ENCODE measurements at regions not wholly inside any gene's neighbourhood (a gene's known extent, or its start where the extent isn't known, plus 50 kb on each side); places are given as distances from the start of the nearest gene placed in this dataset.

GRCh38 chr3:70775257-70775656, 462.8 kb upstream of the MDFIC2 start:
- TF ChIP-seq POU6F1 (CRISPR knock-in tag; IDR thresholded peaks at IDR 0.05; ENCODE audit: borderline replicate concordance, low read depth), result no peak
- ATAC-seq, result no peak

DNA sequence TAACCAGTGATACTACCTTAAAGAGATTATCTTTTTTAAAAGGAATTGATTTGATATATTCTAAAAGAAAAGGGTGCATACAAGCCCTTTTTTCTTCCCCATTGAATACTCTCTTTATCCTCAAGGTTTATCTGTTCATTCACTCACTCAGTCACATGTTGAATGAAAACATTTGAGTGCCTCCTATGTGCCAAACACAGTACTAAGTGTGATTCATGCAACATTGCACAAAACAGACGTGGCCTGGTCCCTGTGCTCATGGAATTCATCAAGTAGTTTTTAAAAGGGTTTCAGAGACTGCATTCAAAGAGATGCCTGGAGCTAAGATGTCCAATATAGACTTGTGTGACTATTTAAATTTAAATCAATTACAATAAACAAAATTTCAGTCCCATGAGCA, 462.2 kb upstream of the MDFIC2 start:
- ATAC-seq, result no peak
- TF ChIP-seq CSDC2 (CRISPR knock-in tag; IDR thresholded peaks at IDR 0.05) (no peak), TCF4 (CRISPR knock-in tag; IDR thresholded peaks at IDR 0.05; ENCODE audit: borderline replicate concordance) (no peak), ZC3H10 (CRISPR knock-in tag; IDR thresholded peaks at IDR 0.05) (no peak), ZNF70 (CRISPR knock-in tag; IDR thresholded peaks at IDR 0.05) (no peak), ZFP3 (CRISPR knock-in tag; IDR thresholded peaks at IDR 0.05) (no peak), SNAI2 (CRISPR knock-in tag; IDR thresholded peaks at IDR 0.05) (no peak)

- no peak for TF ChIP-seq ESRRG (CRISPR knock-in tag; IDR thresholded peaks at IDR 0.05)
- TF ChIP-seq ZNF70 (CRISPR knock-in tag; IDR thresholded peaks at IDR 0.05), result no peak
- TF ChIP-seq SNAI2 (CRISPR knock-in tag; IDR thresholded peaks at IDR 0.05), result no peak
- no peak for TF ChIP-seq GLIS3 (CRISPR knock-in tag; IDR thresholded peaks at IDR 0.05)
- TF ChIP-seq, protein P1, sequence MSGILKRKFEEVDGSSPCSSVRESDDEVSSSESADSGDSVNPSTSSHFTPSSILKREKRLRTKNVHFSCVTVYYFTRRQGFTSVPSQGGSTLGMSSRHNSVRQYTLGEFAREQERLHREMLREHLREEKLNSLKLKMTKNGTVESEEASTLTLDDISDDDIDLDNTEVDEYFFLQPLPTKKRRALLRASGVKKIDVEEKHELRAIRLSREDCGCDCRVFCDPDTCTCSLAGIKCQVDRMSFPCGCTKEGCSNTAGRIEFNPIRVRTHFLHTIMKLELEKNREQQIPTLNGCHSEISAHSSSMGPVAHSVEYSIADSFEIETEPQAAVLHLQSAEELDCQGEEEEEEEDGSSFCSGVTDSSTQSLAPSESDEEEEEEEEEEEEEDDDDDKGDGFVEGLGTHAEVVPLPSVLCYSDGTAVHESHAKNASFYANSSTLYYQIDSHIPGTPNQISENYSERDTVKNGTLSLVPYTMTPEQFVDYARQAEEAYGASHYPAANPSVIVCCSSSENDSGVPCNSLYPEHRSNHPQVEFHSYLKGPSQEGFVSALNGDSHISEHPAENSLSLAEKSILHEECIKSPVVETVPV (CRISPR knock-in tag; IDR thresholded peaks at IDR 0.05), result no peak
- no peak for TF ChIP-seq OSR1 (CRISPR knock-in tag; IDR thresholded peaks at IDR 0.05)
- TF ChIP-seq, protein P2, sequence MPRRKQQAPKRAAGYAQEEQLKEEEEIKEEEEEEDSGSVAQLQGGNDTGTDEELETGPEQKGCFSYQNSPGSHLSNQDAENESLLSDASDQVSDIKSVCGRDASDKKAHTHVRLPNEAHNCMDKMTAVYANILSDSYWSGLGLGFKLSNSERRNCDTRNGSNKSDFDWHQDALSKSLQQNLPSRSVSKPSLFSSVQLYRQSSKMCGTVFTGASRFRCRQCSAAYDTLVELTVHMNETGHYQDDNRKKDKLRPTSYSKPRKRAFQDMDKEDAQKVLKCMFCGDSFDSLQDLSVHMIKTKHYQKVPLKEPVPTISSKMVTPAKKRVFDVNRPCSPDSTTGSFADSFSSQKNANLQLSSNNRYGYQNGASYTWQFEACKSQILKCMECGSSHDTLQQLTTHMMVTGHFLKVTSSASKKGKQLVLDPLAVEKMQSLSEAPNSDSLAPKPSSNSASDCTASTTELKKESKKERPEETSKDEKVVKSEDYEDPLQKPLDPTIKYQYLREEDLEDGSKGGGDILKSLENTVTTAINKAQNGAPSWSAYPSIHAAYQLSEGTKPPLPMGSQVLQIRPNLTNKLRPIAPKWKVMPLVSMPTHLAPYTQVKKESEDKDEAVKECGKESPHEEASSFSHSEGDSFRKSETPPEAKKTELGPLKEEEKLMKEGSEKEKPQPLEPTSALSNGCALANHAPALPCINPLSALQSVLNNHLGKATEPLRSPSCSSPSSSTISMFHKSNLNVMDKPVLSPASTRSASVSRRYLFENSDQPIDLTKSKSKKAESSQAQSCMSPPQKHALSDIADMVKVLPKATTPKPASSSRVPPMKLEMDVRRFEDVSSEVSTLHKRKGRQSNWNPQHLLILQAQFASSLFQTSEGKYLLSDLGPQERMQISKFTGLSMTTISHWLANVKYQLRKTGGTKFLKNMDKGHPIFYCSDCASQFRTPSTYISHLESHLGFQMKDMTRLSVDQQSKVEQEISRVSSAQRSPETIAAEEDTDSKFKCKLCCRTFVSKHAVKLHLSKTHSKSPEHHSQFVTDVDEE (CRISPR knock-in tag; IDR thresholded peaks at IDR 0.05), result no peak
- no peak for TF ChIP-seq ZFP30 (CRISPR knock-in tag; IDR thresholded peaks at IDR 0.05)
- no peak for ATAC-seq
Measured at GRCh38 chr3:70771426-70772147, 459.1 kb upstream of the MDFIC2 start.

DNA sequence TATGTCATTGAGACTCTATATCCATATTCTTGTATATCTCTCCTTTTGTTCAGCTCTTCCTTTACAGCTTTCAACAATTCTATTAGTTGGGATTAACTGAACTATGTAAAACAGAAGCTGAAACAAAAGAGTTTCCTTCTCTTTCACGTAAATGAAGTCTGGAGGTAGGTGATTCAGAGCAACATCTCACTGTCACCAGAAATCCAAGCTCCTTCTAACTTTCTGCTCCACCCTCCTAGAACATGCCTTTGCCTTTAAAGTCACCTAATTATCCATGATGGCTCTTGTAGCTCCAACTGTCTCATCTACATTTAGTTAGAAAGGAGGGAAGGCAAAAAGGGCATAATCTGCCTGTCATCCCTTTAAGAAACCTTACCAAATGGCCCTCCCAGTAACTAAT, 458.2 kb upstream of the MDFIC2 start:
- no peak for TF ChIP-seq ESRRG (CRISPR knock-in tag; IDR thresholded peaks at IDR 0.05)
- TF ChIP-seq RARB (CRISPR knock-in tag; IDR thresholded peaks at IDR 0.05), result no peak
- TF ChIP-seq, protein P3, sequence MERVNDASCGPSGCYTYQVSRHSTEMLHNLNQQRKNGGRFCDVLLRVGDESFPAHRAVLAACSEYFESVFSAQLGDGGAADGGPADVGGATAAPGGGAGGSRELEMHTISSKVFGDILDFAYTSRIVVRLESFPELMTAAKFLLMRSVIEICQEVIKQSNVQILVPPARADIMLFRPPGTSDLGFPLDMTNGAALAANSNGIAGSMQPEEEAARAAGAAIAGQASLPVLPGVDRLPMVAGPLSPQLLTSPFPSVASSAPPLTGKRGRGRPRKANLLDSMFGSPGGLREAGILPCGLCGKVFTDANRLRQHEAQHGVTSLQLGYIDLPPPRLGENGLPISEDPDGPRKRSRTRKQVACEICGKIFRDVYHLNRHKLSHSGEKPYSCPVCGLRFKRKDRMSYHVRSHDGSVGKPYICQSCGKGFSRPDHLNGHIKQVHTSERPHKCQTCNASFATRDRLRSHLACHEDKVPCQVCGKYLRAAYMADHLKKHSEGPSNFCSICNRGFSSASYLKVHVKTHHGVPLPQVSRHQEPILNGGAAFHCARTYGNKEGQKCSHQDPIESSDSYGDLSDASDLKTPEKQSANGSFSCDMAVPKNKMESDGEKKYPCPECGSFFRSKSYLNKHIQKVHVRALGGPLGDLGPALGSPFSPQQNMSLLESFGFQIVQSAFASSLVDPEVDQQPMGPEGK (CRISPR knock-in tag; IDR thresholded peaks at IDR 0.05; ENCODE audit: borderline replicate concordance), result no peak
- no peak for TF ChIP-seq ZFP3 (CRISPR knock-in tag; IDR thresholded peaks at IDR 0.05)
- TF ChIP-seq, protein P2 (CRISPR knock-in tag; IDR thresholded peaks at IDR 0.05), result no peak
- no peak for TF ChIP-seq TOX (CRISPR knock-in tag; IDR thresholded peaks at IDR 0.05; ENCODE audit: borderline replicate concordance)
- ATAC-seq, result no peak
